HG03280 (cell line): ENCODE measurements at regions not wholly inside any gene's neighbourhood (a gene's known extent, or its start where the extent isn't known, plus 50 kb on each side); places are given as distances from the start of the nearest gene placed in this dataset.
"Not testable (repeated sequence)": the region's sequence is repeated elsewhere in the genome, so short reads cannot be mapped to it uniquely, and the experiment has no call there.

ENCODE experiments used
- ATAC-seq: cut with Tn5 transposase; IDR thresholded peaks from one replicate; pipeline ENCODE4 v1.9.1; 2021; ENCODE audit warnings: mild to moderate bottlenecking, moderate library complexity; ENCODE audit not compliant: unreplicated experiment

DNA sequence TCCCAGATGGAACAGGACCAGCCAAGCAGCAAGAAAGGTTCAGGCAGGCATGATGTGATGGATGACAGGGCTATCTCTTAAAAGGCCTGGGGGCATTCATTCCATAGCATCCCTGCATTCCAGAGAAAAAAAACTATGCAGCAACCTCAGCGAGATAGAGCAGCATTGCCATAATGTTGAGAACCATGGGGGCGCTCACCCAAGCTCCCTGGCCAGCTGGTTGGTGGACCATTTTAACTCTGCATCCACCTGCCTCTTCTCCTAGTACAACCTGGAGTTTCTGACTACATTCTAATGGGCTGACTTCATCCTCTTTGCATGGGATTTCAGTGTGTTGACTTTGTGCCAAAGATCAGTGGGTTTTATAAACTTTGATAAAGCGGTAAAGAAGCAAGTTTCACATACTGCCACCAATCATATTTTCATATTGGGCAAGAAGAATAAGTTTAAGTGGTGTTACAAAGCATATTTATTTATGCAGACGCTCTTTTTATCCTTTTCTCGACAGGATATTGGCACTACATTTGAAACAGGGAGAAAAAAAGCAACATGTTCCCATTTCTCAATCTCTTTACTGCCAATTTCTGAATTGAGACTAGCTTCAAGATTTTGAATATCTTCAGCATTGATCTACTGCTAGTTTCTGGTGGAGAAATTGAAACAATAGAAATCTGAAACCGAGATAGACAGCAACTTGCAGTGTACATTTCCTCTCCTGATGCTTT, 378.3 kb upstream of the WWC1 start:
- ATAC-seq: no peak

GRCh38 chr5:167915237-167915636, 376.2 kb upstream of the WWC1 start:
- ATAC-seq: no peak

GRCh38 chr5:167916261-167916691, 375.2 kb upstream of the WWC1 start:
- ATAC-seq: no peak

- no peak for ATAC-seq
Observed at GRCh38 chr5:167916706-167917105, 374.7 kb upstream of the WWC1 start.

- ATAC-seq: no peak
Observed at GRCh38 chr5:167918184-167918812, 373.1 kb upstream of the WWC1 start.

- no peak for ATAC-seq
Observed at GRCh38 chr5:167918813-167919483, 372.5 kb upstream of the WWC1 start.

DNA sequence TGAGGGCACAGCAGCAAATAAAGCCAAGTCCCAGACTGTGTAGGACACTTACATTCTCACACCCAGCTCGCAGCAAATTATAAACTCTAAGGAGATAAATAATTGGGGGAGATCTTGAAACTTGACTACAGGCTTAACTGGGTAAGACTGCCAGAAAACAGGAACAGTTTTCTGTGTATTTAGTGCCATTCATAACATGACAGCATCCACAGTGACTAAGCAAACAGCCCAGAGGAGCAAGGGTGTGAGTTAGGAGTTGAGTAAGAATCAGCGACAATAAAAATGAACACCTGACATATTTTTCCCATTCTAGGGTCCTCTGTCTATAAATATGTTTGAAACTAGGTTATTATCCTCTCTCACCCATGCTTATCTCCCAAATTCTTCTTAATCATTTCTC, 370.9 kb upstream of the WWC1 start:
- ATAC-seq: no peak

- ATAC-seq: no peak
Observed at GRCh38 chr5:167921796-167922195, 369.6 kb upstream of the WWC1 start.

DNA sequence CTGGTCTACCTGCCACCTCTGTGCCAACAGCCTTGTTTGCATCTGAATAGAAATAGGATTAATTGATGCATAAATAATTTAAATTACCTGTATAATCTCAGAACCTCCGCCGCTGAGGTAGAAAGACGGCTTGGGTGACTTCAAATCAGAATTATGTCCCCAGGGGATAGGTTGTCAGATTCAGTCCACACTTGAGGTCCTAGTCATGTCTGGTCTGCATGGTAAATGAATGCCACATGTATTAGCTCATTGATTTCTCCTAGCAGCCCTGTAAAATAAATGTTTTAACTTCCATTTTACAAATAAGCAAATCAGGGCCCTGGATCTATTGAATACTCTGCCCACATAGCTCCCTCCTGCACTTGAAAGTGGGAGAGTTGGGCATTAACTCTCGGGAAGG, 368.0 kb upstream of the WWC1 start:
- no peak for ATAC-seq

DNA sequence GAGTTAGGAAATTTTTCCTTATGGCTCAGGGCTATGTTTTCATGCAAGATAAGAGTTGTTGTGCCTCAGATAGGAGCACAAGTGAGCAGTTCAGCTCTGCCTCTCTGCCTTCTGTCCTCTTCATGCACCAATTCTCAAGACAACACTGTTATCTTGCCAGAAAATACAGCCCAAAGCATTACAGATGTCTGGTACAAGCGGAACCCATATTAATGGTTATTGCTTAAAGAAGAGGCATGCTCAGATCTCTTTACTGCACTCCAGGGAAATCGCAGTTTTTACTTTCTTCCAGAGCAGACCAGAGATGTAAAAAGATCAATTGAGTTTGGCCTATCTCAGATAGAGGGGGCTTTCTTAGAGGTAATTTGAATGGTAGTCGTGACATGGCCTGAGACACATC, 361.6 kb upstream of the WWC1 start:
- ATAC-seq: no peak

DNA sequence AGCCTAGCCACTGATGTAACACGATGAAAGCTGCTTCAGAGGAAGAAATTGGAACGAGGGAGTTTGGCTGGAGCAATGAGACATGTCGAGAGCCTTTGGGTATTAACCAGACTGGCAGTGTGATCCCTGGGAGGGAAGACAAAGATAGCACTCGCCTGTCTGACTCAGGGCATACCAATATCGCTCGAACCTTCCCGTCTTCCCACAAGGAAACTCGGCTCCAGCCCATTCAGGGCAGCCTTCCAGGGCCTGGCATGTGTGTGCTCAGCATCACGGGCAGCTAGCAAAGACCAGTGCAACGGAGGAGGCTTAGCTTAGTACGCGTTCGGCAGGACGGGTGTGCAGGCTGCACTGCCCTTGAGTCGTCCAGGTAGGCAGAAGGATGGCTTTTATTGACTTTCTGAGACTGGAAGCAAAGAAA, 356.9 kb upstream of the WWC1 start:
- no peak for ATAC-seq

DNA sequence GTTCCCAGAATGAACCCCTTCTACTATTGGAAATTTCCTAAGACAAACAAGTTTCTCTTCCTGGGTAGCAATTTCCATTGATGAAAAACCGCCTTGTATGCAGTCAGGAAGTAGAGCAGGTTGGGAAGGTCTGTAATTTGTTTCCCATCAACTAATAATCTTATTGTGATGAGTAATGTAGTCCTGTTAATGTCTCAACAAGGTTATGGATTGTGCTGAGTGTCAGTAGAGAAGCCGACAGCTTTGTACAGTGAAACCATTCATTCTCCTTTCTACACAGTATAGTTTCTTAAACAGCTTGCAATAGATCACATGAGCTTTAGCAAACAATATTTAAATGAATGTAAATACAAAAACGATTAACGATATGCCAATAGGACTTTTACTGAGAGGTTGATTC, 355.4 kb upstream of the WWC1 start:
- no peak for ATAC-seq

GRCh38 chr5:167936944-167937634, 354.4 kb upstream of the WWC1 start:
- no peak for ATAC-seq

GRCh38 chr5:167937635-167937998, 353.8 kb upstream of the WWC1 start:
- ATAC-seq: no peak

DNA sequence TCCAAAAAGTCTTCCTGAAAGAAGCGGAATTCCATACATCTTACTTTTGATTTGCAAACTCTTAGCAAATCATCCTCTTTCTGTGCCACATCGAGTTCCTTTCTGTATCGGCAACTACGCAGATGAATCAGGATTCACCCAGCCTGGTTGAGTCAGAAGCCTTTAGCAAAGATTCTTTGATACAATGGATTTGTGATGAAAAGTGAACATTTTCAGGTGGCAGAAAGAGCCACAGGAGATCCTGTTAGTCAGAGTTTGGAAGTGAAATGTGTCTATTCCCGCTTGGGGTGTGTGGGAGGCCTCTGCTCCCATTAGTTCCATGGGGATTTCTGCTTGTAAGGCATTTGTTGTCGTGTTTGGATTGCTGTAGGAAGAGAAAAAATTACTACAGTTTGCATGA, 351.8 kb upstream of the WWC1 start:
- ATAC-seq: no peak

GRCh38 chr5:167940911-167941310, 350.5 kb upstream of the WWC1 start:
- no peak for ATAC-seq

DNA sequence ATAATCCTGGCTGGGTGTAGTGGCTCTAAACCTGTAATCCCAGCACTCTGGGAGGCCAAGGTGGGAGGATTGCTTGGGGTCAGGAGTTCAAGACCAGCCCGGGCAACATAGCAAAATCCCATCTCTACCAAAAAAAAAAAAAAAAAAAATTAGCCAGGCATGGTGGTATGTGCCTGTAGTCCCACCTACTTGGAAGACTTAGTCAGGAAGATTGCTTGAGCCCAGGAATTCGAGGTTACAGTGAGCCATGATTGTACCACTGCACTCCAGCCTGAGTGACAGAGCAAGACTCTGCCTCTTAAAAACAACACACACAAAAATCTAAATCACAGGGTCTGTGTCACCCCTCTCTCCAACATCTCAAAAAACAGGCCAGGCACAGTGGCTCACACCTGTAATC, 349.9 kb upstream of the WWC1 start:
- not testable (repeated sequence) for ATAC-seq

GRCh38 chr5:167943343-167943742, 348.1 kb upstream of the WWC1 start:
- ATAC-seq: no peak

DNA sequence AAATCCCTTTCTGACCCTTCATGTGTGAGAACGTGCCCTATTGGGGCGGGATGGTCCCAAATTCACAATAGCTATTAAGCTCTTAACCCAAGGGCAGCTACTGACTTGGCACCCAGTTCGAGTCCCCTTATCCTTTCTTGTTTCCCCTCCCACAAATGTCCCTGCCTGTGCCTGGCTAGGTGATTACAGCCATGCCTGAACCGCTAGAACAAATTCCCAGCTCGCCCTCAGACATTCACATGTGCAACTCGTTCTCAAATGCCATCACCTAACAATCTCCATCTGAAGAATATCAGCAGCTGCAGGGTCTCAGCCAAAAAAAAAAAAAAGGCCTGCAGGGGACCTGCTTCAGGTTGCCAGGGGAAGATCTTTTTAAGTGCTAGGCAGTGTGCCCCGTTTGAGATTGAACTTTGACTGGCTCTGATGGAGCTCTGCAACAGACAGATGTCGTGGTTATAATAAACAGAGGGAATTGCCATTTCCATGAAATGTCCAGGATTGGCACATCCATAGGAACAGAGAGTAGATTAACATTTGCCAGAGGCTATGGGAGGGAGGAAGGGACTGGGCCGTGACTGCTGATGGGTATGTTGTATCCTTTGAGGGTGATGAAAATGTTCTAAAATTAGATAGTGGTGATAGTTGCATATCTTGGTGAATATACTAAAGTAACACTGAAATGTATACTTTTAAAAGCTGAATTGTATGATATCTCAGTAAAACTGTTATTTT, 347.2 kb upstream of the WWC1 start:
- no peak for ATAC-seq

DNA sequence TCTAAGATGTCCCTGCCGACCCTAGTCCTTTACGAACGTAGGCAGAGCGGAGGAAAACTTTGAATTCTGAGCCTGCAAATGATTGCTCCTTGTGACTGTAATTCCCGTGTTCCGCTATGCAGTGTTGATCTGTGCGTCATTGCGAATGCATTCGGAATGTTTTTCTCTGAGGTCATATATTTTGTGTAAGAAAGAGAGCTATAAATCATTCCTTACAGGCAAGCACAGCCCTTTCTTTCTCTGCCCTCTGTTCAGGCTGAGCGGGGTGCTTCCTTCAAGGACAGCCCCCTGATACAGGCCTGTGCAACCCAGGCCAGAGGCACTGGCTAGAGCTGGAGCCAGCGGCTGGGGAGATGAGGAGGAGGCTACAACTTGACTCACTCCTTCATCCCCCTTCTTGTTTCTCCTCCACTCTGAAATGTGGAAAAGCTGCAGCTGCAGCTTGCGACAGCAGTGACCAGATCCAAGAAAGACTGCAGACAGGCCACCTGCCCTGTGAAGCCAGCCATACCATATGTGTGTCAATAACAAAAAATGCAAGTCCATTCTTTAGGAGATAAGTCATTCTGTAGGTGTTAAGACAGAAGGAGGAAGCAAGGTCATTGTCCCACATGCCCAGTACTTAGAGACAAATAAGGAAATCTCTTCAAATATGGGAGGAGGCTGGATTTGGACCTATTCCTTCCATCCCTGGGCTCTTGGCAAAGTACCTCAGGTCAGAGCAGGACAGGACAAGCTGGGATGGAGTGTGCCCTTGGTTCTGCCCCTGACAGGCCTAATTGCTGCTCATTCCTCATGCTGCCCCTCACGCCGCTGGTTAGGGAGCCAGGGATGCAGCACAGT, 345.7 kb upstream of the WWC1 start:
- no peak for ATAC-seq
